ENCODE measurements at regions not wholly inside any gene's neighbourhood (a gene's known extent, or its start where the extent isn't known, plus 50 kb on each side); places are given as distances from the start of the nearest gene placed in this dataset.

GRCh38 chr14:100669468-100669867 lies 57.2 kb upstream of the DLK1 start:
- no peak overlapping the region for H3K27ac ChIP-seq
- peaks cover 0 to 4% (median 0%) of the 10 kb centered on the region in 12 donors for H3K9me3 ChIP-seq
- 27 to 35% (median 32%) methylated on average over 13 of the region's 13 CpGs for WGBS, 4 donors
- no peaks in the 10 kb centered on the region for H3K36me3 ChIP-seq
- H3K4me3 ChIP-seq: no peak overlapping the region
- ATAC-seq (no peak), DNase-seq (peak in 1 of 5 donors; percentile 26)
- TF ChIP-seq POLR2A (IDR thresholded peaks at IDR 0.05): no peak
- intact Hi-C loops (cut with DNase I): loop anchor here in 5 of 10 donors (5.0 to 10.0 kb wide), 3 partner anchors 55 to 958 kb away; partner anchors contain the start of gene DLK1 (in 1 of the 5)
- peaks cover 0 to 18% (median 0%) of the 10 kb centered on the region in 12 donors for H3K4me1 ChIP-seq
- H3K27me3 ChIP-seq: peaks cover 0 to 93% (median 24%) of the 10 kb centered on the region in 9 donors

DNA sequence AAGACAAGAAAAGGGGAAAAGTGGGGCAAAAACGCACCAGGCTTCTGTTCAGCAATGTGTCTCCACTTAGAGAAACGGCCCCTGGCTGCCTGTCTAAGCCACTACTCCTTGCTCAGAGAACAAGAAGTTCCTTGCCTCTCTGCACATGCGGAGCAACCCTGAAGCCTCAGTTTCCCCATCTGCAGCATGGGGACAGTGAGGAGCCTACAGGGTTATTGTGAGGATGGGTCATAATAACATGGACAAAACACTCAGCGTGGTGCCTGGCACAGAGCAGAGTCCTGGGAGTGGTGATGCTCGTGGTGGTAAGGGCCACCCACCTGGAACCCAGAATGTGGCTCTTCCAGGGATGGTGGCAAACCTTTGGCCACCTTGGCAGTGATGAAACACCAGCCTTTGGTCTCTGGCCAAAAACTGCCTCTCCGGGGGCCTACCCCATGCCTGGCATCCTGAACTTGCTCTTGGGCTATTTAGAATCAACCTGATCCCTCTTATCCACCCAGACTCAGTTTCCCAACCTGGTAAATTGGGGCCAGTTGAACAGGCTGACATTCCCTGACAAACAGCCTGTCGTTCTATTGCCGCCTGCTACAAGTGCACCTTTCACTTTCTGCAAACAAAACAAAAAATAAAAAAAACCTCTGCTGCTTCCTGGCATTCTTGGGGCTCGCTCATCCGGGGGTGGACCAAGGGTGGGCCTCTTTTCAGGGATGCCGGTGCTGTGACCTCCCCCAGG lies 56.5 kb upstream of the DLK1 start:
- peaks cover 0 to 93% (median 24%) of the 10 kb centered on the region in 9 donors for H3K27me3 ChIP-seq
- 54 to 62% (median 59%) methylated on average over 11 of the region's 11 CpGs for WGBS, 4 donors
- no peak for TF ChIP-seq POLR2A (IDR thresholded peaks at IDR 0.05)
- no peak for TF ChIP-seq CTCF (IDR thresholded peaks at IDR 0.05)

DNA sequence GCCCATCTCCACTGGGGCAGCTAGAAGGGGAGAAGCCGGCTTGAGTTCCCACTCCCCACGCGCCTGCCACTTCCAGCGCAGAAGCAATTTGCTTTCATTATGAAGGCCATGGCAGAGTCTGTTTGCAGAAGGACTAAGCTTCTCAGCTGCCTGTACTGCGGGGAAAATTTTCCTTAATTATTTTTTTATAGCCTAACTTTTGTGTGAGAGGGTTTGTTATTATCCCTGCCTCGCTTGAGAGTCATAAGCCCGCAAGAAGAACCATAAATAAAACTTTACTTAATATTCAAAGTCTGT lies 56.0 kb upstream of the DLK1 start:
- H3K27me3 ChIP-seq: peaks cover 0 to 88% (median 24%) of the 10 kb centered on the region in 9 donors
- no peak for TF ChIP-seq CTCF (IDR thresholded peaks at IDR 0.05)
- TF ChIP-seq POLR2A (IDR thresholded peaks at IDR 0.05): no peak
- DNase-seq: peak in 1 of 5 donors; percentile 51
- H3K4me3 ChIP-seq: no peak overlapping the region
- intact Hi-C loops (cut with DNase I): loop anchor here in 2 of 10 donors (10.0 kb wide), 1 partner anchor 154 kb away; the partner anchor contains the start of gene MEG3 (in 2 of the 2)
- WGBS, 4 donors: 65 to 76% (median 67%) methylated on average over 7 of the region's 7 CpGs
- no peak overlapping the region for H3K27ac ChIP-seq
- H3K4me1 ChIP-seq: peaks cover 0 to 12% (median 0%) of the 10 kb centered on the region in 12 donors
- no peak for ATAC-seq
- no peaks in the 10 kb centered on the region for H3K36me3 ChIP-seq
- peaks cover 0 to 4% (median 0%) of the 10 kb centered on the region in 12 donors for H3K9me3 ChIP-seq

More for the DNA sequence above, 56.5 kb upstream of the DLK1 start:
- peak in 1 of 5 donors; percentile 26 for DNase-seq
- H3K36me3 ChIP-seq: no peaks in the 10 kb centered on the region
- ATAC-seq: no peak
- no peak overlapping the region for H3K27ac ChIP-seq
- peaks cover 0 to 4% (median 0%) of the 10 kb centered on the region in 12 donors for H3K9me3 ChIP-seq
- intact Hi-C loops (cut with DNase I): loop anchor here in 2 of 10 donors (10.0 kb wide), 1 partner anchor 155 kb away; the partner anchor contains the start of gene MEG3 (in 2 of the 2)
- H3K4me1 ChIP-seq: peaks cover 0 to 17% (median 0%) of the 10 kb centered on the region in 12 donors
- H3K4me3 ChIP-seq: no peak overlapping the region

DNA sequence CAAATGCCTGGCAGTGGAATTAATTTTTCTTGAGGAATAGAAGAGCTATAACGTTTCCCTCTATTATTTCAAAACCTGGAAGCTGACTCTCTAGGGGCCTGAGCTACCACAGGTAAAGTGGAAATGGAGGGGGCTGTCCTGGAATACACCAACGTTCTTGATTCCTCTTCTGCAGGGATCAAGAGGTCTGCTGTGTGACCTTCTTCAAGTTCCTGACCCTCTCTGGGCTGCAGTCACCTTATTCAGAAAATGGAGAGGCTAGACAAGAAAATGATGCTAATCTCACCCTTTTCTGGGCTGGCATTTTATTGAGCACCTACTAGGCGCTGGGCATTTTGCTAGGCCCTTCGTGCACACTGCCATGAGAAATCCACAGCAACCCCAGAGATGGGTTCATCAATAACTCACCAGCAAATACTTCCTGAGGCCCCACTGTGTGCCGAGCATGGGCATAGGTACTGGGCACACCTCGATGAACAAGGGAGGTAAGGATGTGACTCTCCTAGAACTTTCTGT lies 55.2 kb upstream of the DLK1 start:
- Histone ChIP-seq H3K36me3 (no peaks in the 10 kb centered on the region), H3K27ac (no peak overlapping the region), H3K27me3 (peaks cover 0 to 81% (median 24%) of the 10 kb centered on the region in 9 donors), H3K4me1 (peaks cover 0 to 16% (median 5%) of the 10 kb centered on the region in 12 donors), H3K4me3 (no peak overlapping the region), H3K9me3 (peaks cover 0 to 4% (median 0%) of the 10 kb centered on the region in 12 donors)
- DNase-seq: no peak
- WGBS, 4 donors: 81 to 83% (median 82%) methylated on average over 6 of the region's 6 CpGs
- ATAC-seq: no peak
- intact Hi-C loops (cut with DNase I): loop anchor here in 2 of 10 donors (10.0 kb wide), 1 partner anchor 153 kb away; the partner anchor contains the start of gene MEG3 (in 2 of the 2)
- TF ChIP-seq POLR2A (IDR thresholded peaks at IDR 0.05) (no peak), CTCF (IDR thresholded peaks at IDR 0.05) (no peak)
